Germinal center (tissue), 1 donor: ENCODE measurements at regions not wholly inside any gene's neighbourhood (a gene's known extent, or its start where the extent isn't known, plus 50 kb on each side); places are given as distances from the start of the nearest gene placed in this dataset.
"Not testable (repeated sequence)": the region's sequence is repeated elsewhere in the genome, so short reads cannot be mapped to it uniquely, and the experiment has no call there.

Experiments used
- DNase-seq: peaks from one replicate; pipeline ENCODE4 v3.0.0; 2012; ENCODE audit warnings: mixed read lengths, low spot score

DNA sequence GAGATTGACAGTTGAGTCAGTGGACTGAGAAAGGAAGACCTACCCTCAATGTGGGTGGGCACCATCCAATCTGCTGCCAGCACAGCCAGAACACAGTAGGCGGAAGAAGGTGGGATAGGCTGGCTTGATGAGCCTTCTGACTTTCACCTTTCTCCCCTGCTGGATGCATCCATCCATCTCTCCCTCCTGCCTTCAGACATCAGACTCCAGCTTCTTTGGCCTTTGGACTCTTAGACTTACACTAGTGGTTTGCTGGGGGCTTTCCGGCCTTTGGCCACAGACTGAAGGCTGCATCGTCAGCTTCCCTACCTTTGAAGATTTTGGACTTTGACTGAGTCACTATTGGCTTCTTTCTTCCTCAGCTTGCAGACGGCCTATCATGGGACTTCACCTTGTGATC lies 456.5 kb upstream of the MIS18BP1 start:
- no peak for DNase-seq

- no peak for DNase-seq
These were observed 453.0 kb upstream of the MIS18BP1 start for GRCh38 chr14:45705940-45706534.

DNA sequence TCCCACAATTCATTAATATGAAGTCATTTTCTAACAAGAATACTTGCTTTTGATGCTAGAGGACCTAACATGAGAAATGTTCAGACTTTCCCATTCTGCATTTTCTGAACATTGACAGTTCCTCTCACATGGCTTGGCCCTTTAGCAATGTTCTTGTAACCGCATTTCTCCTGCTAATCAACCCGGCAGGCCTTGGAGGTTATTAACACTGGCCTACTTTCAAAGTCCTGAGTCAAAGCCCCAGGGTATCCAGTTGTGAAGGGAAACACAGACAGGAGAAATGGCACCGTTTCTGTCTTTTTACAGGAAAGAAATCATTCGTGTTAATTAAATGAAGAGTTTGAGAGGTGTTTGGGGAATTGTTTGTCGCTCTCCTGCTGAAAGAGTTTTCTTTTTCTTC lies 446.5 kb upstream of the MIS18BP1 start:
- no peak for DNase-seq

DNA sequence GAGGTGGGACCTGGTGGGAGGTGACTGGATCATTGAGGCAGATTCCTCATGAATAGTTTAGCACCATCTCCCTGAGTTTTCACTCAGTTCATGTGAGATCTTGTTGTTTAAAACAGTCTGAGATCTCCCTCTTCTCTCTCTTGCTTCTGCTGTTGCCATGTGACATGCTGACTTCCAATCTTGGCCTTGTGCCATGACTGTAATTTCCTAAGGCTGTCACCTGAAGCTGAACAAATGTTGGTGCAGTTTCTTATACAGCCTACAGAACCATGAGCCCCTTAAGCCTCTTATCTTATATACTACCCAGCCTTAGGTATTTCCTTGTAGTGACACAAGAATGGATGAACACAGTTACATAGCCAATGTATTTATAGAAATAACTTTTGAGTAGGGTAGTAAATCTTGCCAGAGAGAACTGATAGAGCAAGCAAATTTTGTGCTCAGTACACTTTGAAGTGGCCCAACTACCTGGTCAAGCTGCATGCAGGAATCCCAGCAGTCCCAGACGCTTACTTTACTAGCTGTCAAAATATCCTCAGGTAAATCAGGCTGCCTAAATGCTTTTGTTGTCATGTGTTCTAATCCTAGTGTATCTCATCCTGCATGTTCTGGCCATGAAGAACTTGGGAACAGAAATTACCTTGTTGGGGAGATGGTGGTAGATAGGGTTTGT lies 445.6 kb upstream of the MIS18BP1 start:
- no peak for DNase-seq

DNA sequence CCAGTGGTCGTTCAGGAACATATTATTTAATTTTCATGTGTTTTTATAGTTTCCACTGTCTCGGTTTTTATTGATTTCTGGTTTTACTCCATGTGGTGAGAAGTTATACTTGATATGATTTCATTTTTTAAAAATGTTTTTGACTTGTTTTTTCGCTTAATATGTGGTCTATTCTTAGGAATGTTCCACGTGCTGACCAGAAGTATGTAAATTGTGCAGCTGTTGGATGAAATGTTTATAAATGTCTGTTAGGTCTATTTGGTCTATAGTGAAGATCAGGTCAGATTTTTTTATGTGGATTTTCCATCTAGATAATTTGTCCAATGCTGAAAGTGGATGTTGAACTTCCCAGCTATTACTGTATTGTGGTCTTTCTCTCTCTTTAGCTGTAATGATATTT lies 433.8 kb upstream of the MIS18BP1 start:
- DNase-seq, result no peak

DNA sequence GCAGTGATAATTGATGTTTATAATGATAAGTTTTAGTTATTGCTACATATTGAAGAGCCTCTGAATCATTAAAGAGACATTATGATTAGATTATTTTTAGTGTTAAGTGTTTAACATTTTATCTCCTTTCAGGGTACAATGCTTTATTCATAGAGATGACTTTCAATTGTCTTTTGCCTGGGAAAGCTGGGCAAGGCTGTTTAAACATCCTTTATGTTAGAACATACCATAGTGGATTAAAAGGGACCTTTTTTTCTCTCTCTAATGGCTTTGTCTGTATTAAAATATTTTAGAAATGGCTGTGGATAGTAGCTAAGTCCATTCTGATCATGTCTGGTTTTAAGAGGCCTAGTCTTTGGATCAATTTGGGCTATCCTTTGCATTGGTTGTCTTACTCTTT lies 427.5 kb upstream of the MIS18BP1 start:
- no peak for DNase-seq

DNA sequence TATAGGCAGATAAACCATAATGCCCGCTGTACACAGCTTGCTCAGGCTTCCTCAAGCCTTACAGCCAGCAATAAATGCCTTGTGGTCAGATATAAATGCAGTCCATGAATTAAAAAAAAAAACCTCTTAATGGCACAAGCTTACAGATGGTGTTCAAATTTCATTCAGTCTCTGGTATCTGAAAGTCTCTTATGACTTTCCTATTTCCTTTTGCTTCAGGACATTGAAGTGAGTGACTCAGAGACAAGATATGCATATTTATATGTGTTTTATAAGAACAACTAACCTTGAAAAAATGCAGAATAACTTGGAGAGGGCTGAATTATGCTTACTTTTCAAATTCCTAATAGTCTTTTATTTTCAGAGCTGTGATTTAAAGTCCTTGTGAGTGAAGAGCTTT lies 426.9 kb upstream of the MIS18BP1 start:
- no peak for DNase-seq

DNA sequence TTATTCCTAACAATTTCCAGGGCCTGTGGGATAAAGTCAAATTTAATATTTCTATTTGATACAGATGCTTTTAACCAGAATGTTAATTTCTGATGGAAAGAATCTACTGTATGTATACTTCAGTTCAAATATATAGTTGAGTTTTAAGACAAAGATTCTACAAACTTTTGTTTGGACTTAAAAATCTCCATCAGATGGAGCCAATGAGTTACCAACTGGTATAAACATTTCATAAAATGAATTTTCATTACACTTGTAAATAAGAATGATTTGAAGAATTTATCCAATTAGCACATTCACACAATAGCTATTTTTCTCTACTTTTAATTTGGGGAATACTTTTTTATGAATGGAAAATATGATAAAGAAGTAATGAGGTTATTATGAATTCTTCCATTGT lies 425.2 kb upstream of the MIS18BP1 start:
- DNase-seq, result no peak

DNA sequence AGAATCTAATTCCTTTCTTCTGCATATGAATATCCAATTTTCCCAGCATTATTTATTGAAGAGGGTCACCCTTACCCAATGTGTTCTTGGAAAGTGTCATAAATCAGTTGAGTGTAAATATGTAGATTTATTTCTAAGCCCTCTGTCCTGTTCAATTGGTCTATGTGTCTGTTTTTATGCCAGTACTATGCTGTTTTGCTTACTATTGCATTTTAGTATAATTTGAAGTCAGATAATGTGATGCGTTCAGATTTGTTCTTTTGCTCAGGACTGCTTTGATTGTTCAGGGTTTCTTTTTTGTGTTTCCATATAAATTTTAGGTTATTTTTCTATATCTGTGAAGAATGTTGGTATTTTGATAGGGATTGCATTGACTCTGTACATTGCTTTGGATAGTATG lies 420.4 kb upstream of the MIS18BP1 start:
- no peak for DNase-seq

DNA sequence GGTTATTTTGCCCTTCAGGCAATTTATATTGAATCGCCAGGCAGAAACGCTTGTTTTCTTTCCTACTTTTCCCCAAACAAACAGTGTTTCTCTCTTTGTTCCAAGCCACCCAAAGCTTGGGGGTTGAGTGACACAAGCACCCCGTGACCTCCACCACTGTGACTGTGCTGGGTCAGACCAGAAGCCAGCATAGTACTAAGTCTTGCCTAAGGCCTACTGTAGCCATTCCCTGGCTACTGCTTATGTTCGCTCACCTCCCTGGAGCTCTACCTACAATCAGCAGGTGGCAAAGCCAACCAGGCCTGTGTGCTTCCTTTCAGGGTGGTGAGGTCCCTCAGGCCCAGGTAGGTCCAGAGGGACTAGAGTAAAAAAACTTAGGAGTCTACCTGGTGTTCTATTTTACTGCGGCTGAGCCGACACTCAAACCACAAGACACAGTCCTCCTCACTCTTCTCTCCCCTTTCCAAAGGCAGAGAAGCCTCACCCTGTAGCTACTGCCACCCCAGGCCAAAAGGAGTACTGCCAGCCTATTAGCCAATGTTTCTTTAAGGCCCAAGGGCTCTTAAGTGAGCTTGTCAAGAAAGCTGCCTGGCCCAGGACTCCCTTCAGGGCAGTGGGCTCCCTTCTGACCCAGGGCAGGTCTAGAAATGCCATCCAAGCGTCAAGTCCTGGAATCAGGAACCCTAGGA lies 411.8 kb upstream of the MIS18BP1 start:
- no peak for DNase-seq

- no peak for DNase-seq
These were observed 405.9 kb upstream of the MIS18BP1 start for GRCh38 chr14:45658917-45659299.

GRCh38 chr14:45658226-45658916 lies 405.4 kb upstream of the MIS18BP1 start:
- DNase-seq, result no peak

DNA sequence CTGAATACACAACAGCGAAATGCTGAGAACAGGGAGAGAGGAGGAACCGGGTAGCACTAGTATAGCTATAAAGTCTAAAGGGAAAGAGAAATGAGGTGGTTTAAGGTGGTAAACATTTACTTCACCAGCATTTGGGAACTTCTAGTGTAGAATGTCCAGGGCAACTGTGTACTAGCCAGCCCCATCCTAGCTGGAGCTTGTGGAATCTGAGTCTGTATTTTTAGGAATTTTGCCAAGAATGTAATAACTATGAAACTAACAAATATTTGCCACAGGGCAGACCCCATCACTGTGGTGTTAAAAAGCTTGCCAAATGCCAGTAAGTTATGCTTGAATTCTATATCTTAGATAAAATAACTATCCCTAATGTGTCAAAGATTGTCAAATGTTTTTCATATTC lies 398.9 kb upstream of the MIS18BP1 start:
- no peak for DNase-seq

- no peak for DNase-seq
These were observed 397.8 kb upstream of the MIS18BP1 start for GRCh38 chr14:45650754-45651153.

DNA sequence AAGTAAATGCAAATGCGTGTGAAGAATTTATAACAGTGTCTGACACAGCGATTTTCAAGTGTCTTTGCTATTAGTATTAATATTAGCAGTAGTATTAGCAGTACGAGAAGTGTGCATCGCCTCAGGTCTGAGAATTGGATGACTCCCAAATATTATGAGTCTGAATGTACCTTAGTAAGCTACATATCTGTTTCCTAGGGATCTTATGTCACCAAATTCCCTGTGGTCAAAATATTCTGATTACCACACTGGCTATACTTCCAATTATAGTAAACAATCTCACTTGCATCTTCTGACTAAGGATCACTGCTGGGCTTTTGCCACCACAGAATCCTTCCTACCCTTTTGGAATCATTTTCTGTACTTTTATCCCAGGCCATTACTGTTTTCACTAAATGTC lies 396.0 kb upstream of the MIS18BP1 start:
- DNase-seq, result no peak

- DNase-seq, result no peak
These were observed 388.5 kb upstream of the MIS18BP1 start for GRCh38 chr14:45641541-45641940.

DNA sequence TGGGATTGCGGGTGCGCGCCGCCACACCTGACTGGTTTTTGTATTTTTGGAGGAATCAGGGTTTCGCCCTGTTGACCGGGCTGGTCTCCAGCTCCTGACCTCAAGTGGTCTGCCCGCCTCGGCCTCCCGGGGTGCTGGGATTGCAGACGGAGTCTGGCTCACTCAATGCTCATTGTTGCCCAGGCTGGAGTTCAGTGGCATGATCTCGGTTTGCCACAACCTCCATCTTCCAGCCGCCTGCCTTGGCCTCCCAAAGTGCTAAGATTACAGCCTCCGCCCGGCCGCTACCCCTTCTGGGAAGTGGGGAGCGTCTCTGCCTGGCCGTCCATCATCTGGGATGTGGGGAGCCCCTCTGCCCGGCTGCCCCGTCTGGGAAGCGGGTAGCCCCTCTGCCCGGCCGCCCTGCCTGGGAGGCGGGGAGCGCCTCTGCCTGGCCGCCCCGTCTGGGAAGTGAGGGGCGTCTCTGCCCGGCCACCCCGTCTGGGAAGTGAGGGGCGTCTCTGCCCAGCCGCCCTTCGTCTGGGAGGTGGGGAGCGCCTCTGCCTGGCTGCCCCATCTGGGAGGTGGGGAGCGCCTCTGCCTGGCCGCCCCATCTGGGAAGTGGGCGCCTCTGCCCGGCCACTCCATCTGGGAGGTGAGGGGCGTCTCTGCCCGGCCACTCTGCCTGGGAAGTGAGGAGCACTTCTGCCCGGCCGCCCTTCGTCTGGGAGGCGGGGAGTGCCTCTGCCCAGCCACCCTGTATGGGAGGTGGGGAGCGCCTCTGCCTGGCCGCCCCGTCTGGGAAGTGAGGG lies 381.8 kb upstream of the MIS18BP1 start:
- DNase-seq, result not testable (repeated sequence)

- DNase-seq, result no peak
These were observed 380.4 kb upstream of the MIS18BP1 start for GRCh38 chr14:45633220-45633984.

GRCh38 chr14:45621731-45622130 lies 368.7 kb upstream of the MIS18BP1 start:
- no peak for DNase-seq

GRCh38 chr14:45619831-45620230 lies 366.8 kb upstream of the MIS18BP1 start:
- DNase-seq, result no peak

DNA sequence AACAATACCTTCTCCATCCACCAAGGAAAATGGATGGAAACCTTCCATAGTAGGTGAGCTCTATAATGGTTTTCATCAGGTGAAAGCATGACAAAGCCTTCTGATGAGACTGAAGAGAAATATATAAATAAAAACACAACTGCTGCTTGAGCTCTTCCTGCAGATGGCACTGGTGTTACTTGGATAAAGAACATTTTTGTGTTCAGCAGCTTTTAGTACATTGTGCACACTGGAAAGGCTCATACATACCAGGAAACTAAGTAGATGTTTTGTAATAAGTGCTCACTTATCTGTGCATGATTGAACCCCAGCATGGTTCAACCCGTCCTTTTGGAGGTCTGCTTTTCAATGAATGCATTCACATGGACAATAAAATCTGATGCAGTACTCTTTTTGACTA lies 357.3 kb upstream of the MIS18BP1 start:
- no peak for DNase-seq
